Stimulated activated naive CD8-positive, alpha-beta T cell treated with anti-CD3 and anti-CD28 coated beads, Interleukin-15, amount 100 ng/mL, for 72 hours (primary cell): ENCODE measurements at regions not wholly inside any gene's neighbourhood (a gene's known extent, or its start where the extent isn't known, plus 50 kb on each side); places are given as distances from the start of the nearest gene placed in this dataset.

ENCODE experiments used
- ATAC-seq: fragments of 150-1000 bp; cut with Tn5 transposase; 2 replicates; pipeline ENCODE4 v1.10.0; 2021; ENCODE audit warnings: mild to moderate bottlenecking, moderate library complexity
- DNase-seq, 2 donors: peaks; one replicate each; pipeline ENCODE4 v3.0.0; 2021 to 2022
- H3K27ac Mint-ChIP-seq, 2 donors: one replicate each; pipeline ENCODE4 v1.8.0; 2022; ENCODE audit warnings: mild to moderate bottlenecking in 2 of 2, mixed read lengths in 2 of 2, moderate library complexity in 2 of 2
- H3K27me3 Mint-ChIP-seq: one replicate; pipeline ENCODE4 v1.8.0; 2022; ENCODE audit warnings: mixed read lengths
- H3K4me1 Mint-ChIP-seq: one replicate; pipeline ENCODE4 v1.8.0; 2022; ENCODE audit warnings: mild to moderate bottlenecking, mixed read lengths
- H3K4me3 Mint-ChIP-seq, 2 donors: one replicate each; pipeline ENCODE4 v1.8.0; 2022; ENCODE audit warnings: mild to moderate bottlenecking in 2 of 2, mixed read lengths in 2 of 2, moderate library complexity in 1 of 2
- H3K9me3 Mint-ChIP-seq, 2 donors: one replicate each; pipeline ENCODE4 v1.8.0; 2022; ENCODE audit warnings: mixed read lengths in 2 of 2

- Mint-ChIP-seq H3K9me3 (peaks cover 0 to 6% of the 10 kb centered on the region in 2 donors), H3K27me3 (peaks cover 5% of the 10 kb centered on the region), H3K4me1 (no peaks in the 10 kb centered on the region), H3K4me3 (no peak overlapping the region), H3K27ac (no peak overlapping the region)
- DNase-seq (no peak), ATAC-seq (no peak)
Measured at GRCh38 chr10:30124704-30125103, 65.3 kb upstream of the JCAD start.

GRCh38 chr10:30121401-30121800 lies 62.0 kb upstream of the JCAD start:
- H3K4me3 Mint-ChIP-seq = no peak overlapping the region
- ATAC-seq (no peak), DNase-seq (no peak)
- H3K9me3 Mint-ChIP-seq = peaks cover 0 to 6% of the 10 kb centered on the region in 2 donors
- H3K4me1 Mint-ChIP-seq = no peaks in the 10 kb centered on the region
- peaks cover 4% of the 10 kb centered on the region for H3K27me3 Mint-ChIP-seq
- no peak overlapping the region for H3K27ac Mint-ChIP-seq

- ATAC-seq (no peak), DNase-seq (no peak)
- Mint-ChIP-seq H3K9me3 (peaks cover 0 to 6% of the 10 kb centered on the region in 2 donors), H3K4me1 (no peaks in the 10 kb centered on the region), H3K27ac (no peak overlapping the region), H3K4me3 (no peak overlapping the region), H3K27me3 (peaks cover 15% of the 10 kb centered on the region)
Measured at GRCh38 chr10:30118590-30118989, 59.2 kb upstream of the JCAD start.

GRCh38 chr10:30117812-30118501 lies 58.6 kb upstream of the JCAD start:
- Mint-ChIP-seq H3K9me3 (peaks cover 0 to 6% of the 10 kb centered on the region in 2 donors), H3K27me3 (peaks cover 19% of the 10 kb centered on the region), H3K4me3 (no peak overlapping the region), H3K4me1 (no peaks in the 10 kb centered on the region), H3K27ac (no peak overlapping the region)
- DNase-seq (no peak), ATAC-seq (no peak)

- no peak for ATAC-seq
- peaks cover 19% of the 10 kb centered on the region for H3K27me3 Mint-ChIP-seq
- DNase-seq = no peak
- H3K9me3 Mint-ChIP-seq = no peaks in the 10 kb centered on the region
- no peak overlapping the region for H3K4me3 Mint-ChIP-seq
- no peak overlapping the region for H3K27ac Mint-ChIP-seq
- H3K4me1 Mint-ChIP-seq = no peaks in the 10 kb centered on the region
Measured at GRCh38 chr10:30116041-30116491, 56.7 kb upstream of the JCAD start.

GRCh38 chr10:30115626-30115940 lies 56.2 kb upstream of the JCAD start:
- peaks cover 0 to 2% of the 10 kb centered on the region in 2 donors for H3K9me3 Mint-ChIP-seq
- H3K4me3 Mint-ChIP-seq = no peak overlapping the region
- ATAC-seq (no peak), DNase-seq (no peak)
- peaks cover 19% of the 10 kb centered on the region for H3K27me3 Mint-ChIP-seq
- no peaks in the 10 kb centered on the region for H3K4me1 Mint-ChIP-seq
- no peak overlapping the region for H3K27ac Mint-ChIP-seq

- Mint-ChIP-seq H3K4me3 (no peak overlapping the region), H3K27me3 (peaks cover 19% of the 10 kb centered on the region), H3K27ac (no peak overlapping the region), H3K9me3 (peaks cover 0 to 7% of the 10 kb centered on the region in 2 donors), H3K4me1 (no peaks in the 10 kb centered on the region)
- ATAC-seq (no peak), DNase-seq (no peak)
Measured at GRCh38 chr10:30114881-30115625, 55.7 kb upstream of the JCAD start.

- Mint-ChIP-seq H3K9me3 (peaks cover 0 to 8% of the 10 kb centered on the region in 2 donors), H3K4me1 (no peaks in the 10 kb centered on the region), H3K4me3 (no peak overlapping the region), H3K27ac (no peak overlapping the region), H3K27me3 (peaks cover 19% of the 10 kb centered on the region)
- ATAC-seq (no peak), DNase-seq (no peak)
Measured at GRCh38 chr10:30114401-30114800, 55.0 kb upstream of the JCAD start.

GRCh38 chr10:30111340-30112022 lies 52.1 kb upstream of the JCAD start:
- Mint-ChIP-seq H3K9me3 (peaks cover 0 to 8% of the 10 kb centered on the region in 2 donors), H3K4me1 (no peaks in the 10 kb centered on the region), H3K27ac (no peak overlapping the region), H3K27me3 (peaks cover 17% of the 10 kb centered on the region), H3K4me3 (no peak overlapping the region)
- ATAC-seq = no peak
- no peak for DNase-seq
